Uterus (tissue), 2 donors: ENCODE measurements at regions not wholly inside any gene's neighbourhood (a gene's known extent, or its start where the extent isn't known, plus 50 kb on each side); places are given as distances from the start of the nearest gene placed in this dataset.

Source experiments
- POLR2A ChIP-seq, 2 donors: fragments of 450-650 bp; IDR thresholded peaks; one replicate each; pipeline ENCODE4 v1.6.1; 2016; ENCODE audit warnings: antibody characterized with exemption in 2 of 2, mild to moderate bottlenecking in 1 of 2, moderate library complexity in 1 of 2
- TF ChIP-seq, protein P1 (sequence below), 4 experiments: fragments of 200-600 bp in 2 of 4; fragments of 450-650 bp in 2 of 4; sonication (generic) in 2 of 4; IDR thresholded peaks; one replicate each; pipeline ENCODE4 v1.5.1; 2016 to 2019; ENCODE audit warnings: antibody characterized with exemption in 4 of 4, mild to moderate bottlenecking in 2 of 4, moderate library complexity in 1 of 4

DNA sequence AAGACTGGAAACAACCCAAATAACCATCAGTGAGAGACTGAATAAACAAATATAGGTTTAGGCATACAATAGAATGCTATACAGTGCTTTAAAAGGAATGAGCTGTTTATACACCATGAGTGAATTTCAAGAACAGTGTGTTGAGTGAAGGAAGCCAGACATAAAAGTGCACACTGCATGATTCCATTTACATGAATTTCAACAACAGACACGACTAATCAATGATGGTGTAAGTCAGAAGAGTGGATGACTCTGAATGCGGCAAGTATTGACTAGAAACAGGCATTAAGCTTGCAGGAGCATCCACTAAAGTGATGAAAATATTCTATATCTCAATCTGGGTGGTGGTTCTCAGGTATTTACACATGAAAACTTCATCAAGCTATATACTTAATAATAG, 142.7 kb upstream of the SLC39A10 start:
- TF ChIP-seq POLR2A (IDR thresholded peaks at IDR 0.05), result no peak
- TF ChIP-seq, protein P1, sequence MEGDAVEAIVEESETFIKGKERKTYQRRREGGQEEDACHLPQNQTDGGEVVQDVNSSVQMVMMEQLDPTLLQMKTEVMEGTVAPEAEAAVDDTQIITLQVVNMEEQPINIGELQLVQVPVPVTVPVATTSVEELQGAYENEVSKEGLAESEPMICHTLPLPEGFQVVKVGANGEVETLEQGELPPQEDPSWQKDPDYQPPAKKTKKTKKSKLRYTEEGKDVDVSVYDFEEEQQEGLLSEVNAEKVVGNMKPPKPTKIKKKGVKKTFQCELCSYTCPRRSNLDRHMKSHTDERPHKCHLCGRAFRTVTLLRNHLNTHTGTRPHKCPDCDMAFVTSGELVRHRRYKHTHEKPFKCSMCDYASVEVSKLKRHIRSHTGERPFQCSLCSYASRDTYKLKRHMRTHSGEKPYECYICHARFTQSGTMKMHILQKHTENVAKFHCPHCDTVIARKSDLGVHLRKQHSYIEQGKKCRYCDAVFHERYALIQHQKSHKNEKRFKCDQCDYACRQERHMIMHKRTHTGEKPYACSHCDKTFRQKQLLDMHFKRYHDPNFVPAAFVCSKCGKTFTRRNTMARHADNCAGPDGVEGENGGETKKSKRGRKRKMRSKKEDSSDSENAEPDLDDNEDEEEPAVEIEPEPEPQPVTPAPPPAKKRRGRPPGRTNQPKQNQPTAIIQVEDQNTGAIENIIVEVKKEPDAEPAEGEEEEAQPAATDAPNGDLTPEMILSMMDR (IDR thresholded peaks at IDR 0.05), result no peak
